ENCODE measurements at regions not wholly inside any gene's neighbourhood (a gene's known extent, or its start where the extent isn't known, plus 50 kb on each side); places are given as distances from the start of the nearest gene placed in this dataset.

- CTCF ChIA-PET, result no interaction called here
- H3K27ac Mint-ChIP-seq (ENCODE audit: low read depth, unreplicated experiment), result no peak overlapping the region
These were observed 423.7 kb upstream of the ZNF804A start for GRCh38 chr2:184174493-184175104.

GRCh38 chr2:184178229-184178628, 420.1 kb upstream of the ZNF804A start:
- ChIA-PET POLR2A (no interaction called here), CTCF (no interaction called here)
- Mint-ChIP-seq H3K9me3 (ENCODE audit: unreplicated experiment) (peaks cover 8% of the 10 kb centered on the region), H3K4me3 (ENCODE audit: unreplicated experiment) (no peak overlapping the region), H3K27me3 (ENCODE audit: insufficient read depth, unreplicated experiment) (no peaks in the 10 kb centered on the region), H3K36me3 (ENCODE audit: insufficient read depth, unreplicated experiment) (peaks cover 1% of the 10 kb centered on the region), H3K4me1 (ENCODE audit: insufficient read depth, unreplicated experiment) (no peaks in the 10 kb centered on the region), H3K27ac (ENCODE audit: low read depth, unreplicated experiment) (no peak overlapping the region)
- intact Hi-C loops (cut with micrococcal nuclease), result no loop called here
- TF ChIP-seq CTCF (IDR thresholded peaks at IDR 0.05; ENCODE audit: unreplicated experiment), result no peak
- DNase-seq (ENCODE audit: unreplicated experiment), result no peak
- no TSS peak for BruUV-seq (replicated peaks)

More at GRCh38 chr2:184174493-184175104, 423.7 kb upstream of the ZNF804A start:
- Mint-ChIP-seq H3K4me1 (ENCODE audit: insufficient read depth, unreplicated experiment) (no peaks in the 10 kb centered on the region), H3K36me3 (ENCODE audit: insufficient read depth, unreplicated experiment) (no peaks in the 10 kb centered on the region), H3K9me3 (ENCODE audit: unreplicated experiment) (no peaks in the 10 kb centered on the region), H3K27me3 (ENCODE audit: insufficient read depth, unreplicated experiment) (no peaks in the 10 kb centered on the region), H3K4me3 (ENCODE audit: unreplicated experiment) (no peak overlapping the region)
- TF ChIP-seq CTCF (IDR thresholded peaks at IDR 0.05; ENCODE audit: unreplicated experiment), result no peak
- no peak for DNase-seq (ENCODE audit: unreplicated experiment)
- BruUV-seq (replicated peaks), result no TSS peak
- intact Hi-C loops (cut with micrococcal nuclease), result no loop called here
- POLR2A ChIA-PET, result no interaction called here

GRCh38 chr2:184186436-184186835, 411.9 kb upstream of the ZNF804A start:
- Mint-ChIP-seq H3K36me3 (ENCODE audit: insufficient read depth, unreplicated experiment) (peaks cover 6% of the 10 kb centered on the region), H3K4me3 (ENCODE audit: unreplicated experiment) (no peak overlapping the region), H3K27me3 (ENCODE audit: insufficient read depth, unreplicated experiment) (no peaks in the 10 kb centered on the region), H3K4me1 (ENCODE audit: insufficient read depth, unreplicated experiment) (no peaks in the 10 kb centered on the region), H3K9me3 (ENCODE audit: unreplicated experiment) (peaks cover 8% of the 10 kb centered on the region), H3K27ac (ENCODE audit: low read depth, unreplicated experiment) (no peak overlapping the region)
- TF ChIP-seq CTCF (IDR thresholded peaks at IDR 0.05; ENCODE audit: unreplicated experiment), result no peak
- intact Hi-C loops (cut with micrococcal nuclease), result no loop called here
- ChIA-PET POLR2A (no interaction called here), CTCF (interaction anchor here (0.6 to 0.7 kb wide), 2 partner anchors 33 to 120 kb away, joined by 3 read pairs; no protein-coding TSS in a partner anchor)
- no TSS peak for BruUV-seq (replicated peaks)
- no peak for DNase-seq (ENCODE audit: unreplicated experiment)

- TF ChIP-seq CTCF (IDR thresholded peaks at IDR 0.05; ENCODE audit: unreplicated experiment), result no peak
- Mint-ChIP-seq H3K27ac (ENCODE audit: low read depth, unreplicated experiment) (no peak overlapping the region), H3K36me3 (ENCODE audit: insufficient read depth, unreplicated experiment) (peaks cover 6% of the 10 kb centered on the region), H3K27me3 (ENCODE audit: insufficient read depth, unreplicated experiment) (no peaks in the 10 kb centered on the region), H3K4me3 (ENCODE audit: unreplicated experiment) (no peak overlapping the region), H3K9me3 (ENCODE audit: unreplicated experiment) (peaks cover 3% of the 10 kb centered on the region), H3K4me1 (ENCODE audit: insufficient read depth, unreplicated experiment) (no peaks in the 10 kb centered on the region)
- ChIA-PET POLR2A (no interaction called here), CTCF (interaction anchor here (0.6 to 0.7 kb wide), 2 partner anchors 176 to 768 kb away, joined by 3 read pairs; no protein-coding TSS in a partner anchor)
- intact Hi-C loops (cut with micrococcal nuclease), result no loop called here
- BruUV-seq (replicated peaks), result no TSS peak
- no peak for DNase-seq (ENCODE audit: unreplicated experiment)
These were observed 410.8 kb upstream of the ZNF804A start for GRCh38 chr2:184187421-184187971.

Measured in MCF 10A (cell line).